CD4-positive, alpha-beta T cell (primary cell): ENCODE measurements at regions not wholly inside any gene's neighbourhood (a gene's known extent, or its start where the extent isn't known, plus 50 kb on each side); places are given as distances from the start of the nearest gene placed in this dataset.

Experiments used
- ATAC-seq: fragments of 200-7000 bp; cut with Tn5 transposase; one replicate; pipeline ENCODE4 v1.10.0; 2022; ENCODE audit warnings: mild to moderate bottlenecking; ENCODE audit not compliant: poor library complexity
- CTCF ChIA-PET: fragments of 350-600 bp; sonication (Branson Sonifier 250); formaldehyde crosslinking; loops from one replicate; lab custom pipeline; 2021; ENCODE audit warnings: antibody characterized with exemption, inconsistent platforms; lab: Charles Lee
- POLR2A ChIA-PET: fragments of 350-600 bp; sonication (Branson Sonifier 250); formaldehyde crosslinking; loops from one replicate; lab custom pipeline; 2021; ENCODE audit warnings: antibody characterized with exemption, inconsistent platforms; lab: Charles Lee
- DNase-seq, 14 experiments: peaks; one replicate each; pipeline ENCODE4 v3.0.0-alpha.2; 2013 to 2020; ENCODE audit warnings: mixed read lengths in 2 of 14
- H3K27ac ChIP-seq, 2 donors: one replicate each; pipeline versions ENCODE4 v1.5.1 to v1.7.0; 2013; ENCODE audit warnings: low read length in 2 of 2, low read depth in 1 of 2, mild to moderate bottlenecking in 1 of 2
- H3K27me3 ChIP-seq, 2 experiments: 1 replicate in 1 of 2; 2 replicates in 1 of 2; pipeline versions ENCODE4 v1.6.1 to v1.7.0; 2013; ENCODE audit warnings: low read length in 2 of 2, control low read depth in 1 of 2, mild to moderate bottlenecking in 1 of 2, moderate library complexity in 1 of 2; ENCODE audit not compliant: insufficient read depth in 2 of 2, control insufficient read depth in 1 of 2
- H3K36me3 ChIP-seq: one replicate; pipeline ENCODE4 v1.6.1; 2013; ENCODE audit warnings: low read length, control low read depth; ENCODE audit not compliant: insufficient read depth
- H3K4me1 ChIP-seq: one replicate; pipeline ENCODE4 v1.6.1; 2013; ENCODE audit warnings: low read length, control low read depth; ENCODE audit not compliant: insufficient read depth
- H3K4me3 ChIP-seq: one replicate; pipeline ENCODE4 v1.5.1; 2013; ENCODE audit warnings: mild to moderate bottlenecking, low read length, moderate library complexity
- H3K9me3 ChIP-seq, 2 experiments: 1 replicate in 1 of 2; 2 replicates in 1 of 2; pipeline versions ENCODE4 v1.6.1 to v1.7.0; 2013; ENCODE audit warnings: low read length in 2 of 2, mild to moderate bottlenecking in 2 of 2, control low read depth in 1 of 2, moderate library complexity in 1 of 2; ENCODE audit not compliant: control insufficient read depth in 1 of 2, insufficient read depth in 1 of 2
- H3K27ac Mint-ChIP-seq: one replicate; pipeline ENCODE4 v1.8.0; 2020; ENCODE audit warnings: mixed read lengths
- H3K27me3 Mint-ChIP-seq: one replicate; pipeline ENCODE4 v1.8.0; 2021; ENCODE audit warnings: mixed read lengths
- H3K36me3 Mint-ChIP-seq: one replicate; pipeline ENCODE4 v1.8.0; 2021; ENCODE audit warnings: low read depth, mixed read lengths
- H3K4me1 Mint-ChIP-seq: one replicate; pipeline ENCODE4 v1.8.0; 2021; ENCODE audit warnings: low read depth, mixed read lengths
- H3K4me3 Mint-ChIP-seq: one replicate; pipeline ENCODE4 v1.8.0; 2020; ENCODE audit warnings: mild to moderate bottlenecking, mixed read lengths
- H3K9me3 Mint-ChIP-seq: one replicate; pipeline ENCODE4 v1.8.0; 2020; ENCODE audit warnings: mixed read lengths
- CTCF ChIP-seq: fragments of 200-600 bp; IDR thresholded peaks from one replicate; pipeline ENCODE4 v1.8.0; 2022; ENCODE audit warnings: antibody characterized with exemption, mild to moderate bottlenecking
- intact Hi-C, 2 experiments: fragments of 100-400 bp; cut with DNase I in 1 of 2; cut with micrococcal nuclease in 1 of 2; formaldehyde crosslinking; loops; one replicate each; pipeline versions ENCODE4 v1.15.1 to v1.9.0; 2023 to 2025; cut with DNase I, micrococcal nuclease

GRCh38 chr15:70471517-70471916 lies 291.8 kb downstream of the UACA start:
- Histone ChIP-seq H3K4me1 (peaks cover 28% of the 10 kb centered on the region), H3K27me3 (peaks cover 0 to 5% of the 10 kb centered on the region in 2 experiments), H3K4me3 (no peak overlapping the region), H3K36me3 (no peaks in the 10 kb centered on the region), H3K27ac (no peak overlapping the region), H3K9me3 (no peaks in the 10 kb centered on the region)
- POLR2A ChIA-PET = interaction anchor here (1.2 to 1.4 kb wide), 2 partner anchors 9 to 11 kb away, joined by 3 to 4 read pairs; no protein-coding TSS in a partner anchor
- peaks cover 24% of the 10 kb centered on the region for H3K4me1 Mint-ChIP-seq
- no peak for TF ChIP-seq CTCF
- peaks cover 6% of the 10 kb centered on the region for H3K27me3 Mint-ChIP-seq
- intact Hi-C loops = no loop called here
- DNase-seq = no peak
- CTCF ChIA-PET = no interaction called here
- H3K9me3 Mint-ChIP-seq = no peaks in the 10 kb centered on the region
- H3K4me3 Mint-ChIP-seq = no peak overlapping the region
- H3K27ac Mint-ChIP-seq = no peak overlapping the region
- no peak for ATAC-seq
- H3K36me3 Mint-ChIP-seq = no peaks in the 10 kb centered on the region

- H3K4me1 Mint-ChIP-seq = peaks cover 21% of the 10 kb centered on the region
- no peaks in the 10 kb centered on the region for H3K36me3 ChIP-seq
- no peak overlapping the region for H3K27ac Mint-ChIP-seq
- H3K36me3 Mint-ChIP-seq = no peaks in the 10 kb centered on the region
- H3K9me3 Mint-ChIP-seq = no peaks in the 10 kb centered on the region
- intact Hi-C loops = no loop called here
- ChIA-PET CTCF (no interaction called here), POLR2A (interaction anchor here (1.2 to 1.4 kb wide), 2 partner anchors 10 kb away, joined by 3 to 4 read pairs; no protein-coding TSS in a partner anchor)
- H3K4me3 Mint-ChIP-seq = no peak overlapping the region
- H3K27ac ChIP-seq = no peak overlapping the region
- peaks cover 6% of the 10 kb centered on the region for H3K27me3 Mint-ChIP-seq
- H3K4me3 ChIP-seq = no peak overlapping the region
- ATAC-seq (no peak), DNase-seq (no peak)
- no peak for TF ChIP-seq CTCF
- H3K27me3 ChIP-seq = peaks cover 0 to 5% of the 10 kb centered on the region in 2 experiments
- no peaks in the 10 kb centered on the region for H3K9me3 ChIP-seq
- H3K4me1 ChIP-seq = peaks cover 23% of the 10 kb centered on the region
Observed at GRCh38 chr15:70470556-70471191, 292.7 kb downstream of the UACA start.

- H3K4me3 ChIP-seq = no peak overlapping the region
- Mint-ChIP-seq H3K36me3 (no peaks in the 10 kb centered on the region), H3K9me3 (no peaks in the 10 kb centered on the region), H3K4me3 (no peak overlapping the region), H3K27me3 (peaks cover 6% of the 10 kb centered on the region), H3K4me1 (peaks cover 13% of the 10 kb centered on the region), H3K27ac (no peak overlapping the region)
- ATAC-seq (no peak), DNase-seq (no peak)
- no peaks in the 10 kb centered on the region for H3K36me3 ChIP-seq
- ChIA-PET POLR2A (interaction anchor here (1.2 kb wide), 1 partner anchor 10 kb away, joined by 3 read pairs; no protein-coding TSS in a partner anchor), CTCF (no interaction called here)
- peaks cover 0 to 5% of the 10 kb centered on the region in 2 experiments for H3K27me3 ChIP-seq
- H3K4me1 ChIP-seq = peaks cover 16% of the 10 kb centered on the region
- intact Hi-C loops = loop anchor here in 1 of 2 experiments (10.0 kb wide), 1 partner anchor 355 kb away; no protein-coding TSS in a partner anchor
- H3K27ac ChIP-seq = no peak overlapping the region
- H3K9me3 ChIP-seq = no peaks in the 10 kb centered on the region
- TF ChIP-seq CTCF = no peak
Observed at GRCh38 chr15:70469651-70470555, 293.5 kb downstream of the UACA start.
